GM12891 (cell line): ENCODE measurements at regions not wholly inside any gene's neighbourhood (a gene's known extent, or its start where the extent isn't known, plus 50 kb on each side); places are given as distances from the start of the nearest gene placed in this dataset.
A peak's percentile ranks its signal among the peaks of the same experiment; 100 is the strongest.
"Not testable (repeated sequence)": the region's sequence is repeated elsewhere in the genome, so short reads cannot be mapped to it uniquely, and the experiment has no call there.

ENCODE experiments used
- DNase-seq: peaks from one replicate; pipeline ENCODE4 v3.0.0; 2011; ENCODE audit warnings: low spot score; ENCODE audit not compliant: insufficient read length
- FAIRE-seq: peaks from 2 replicates; lab custom pipeline; 2011; peaks lifted over from hg19 to GRCh38; lab: Jason Lieb, UNC
- PAX5 ChIP-seq: IDR thresholded peaks from 2 replicates; pipeline ENCODE4 v1.6.1; 2011; ENCODE audit warnings: low read length, moderate library complexity, mild to moderate bottlenecking; ENCODE audit not compliant: insufficient read depth, severe bottlenecking
- POLR2A ChIP-seq: IDR thresholded peaks from 2 replicates; pipeline ENCODE4 v1.6.1; 2011; ENCODE audit warnings: low read depth, low read length, control low read depth
- POLR2AphosphoS5 ChIP-seq: IDR thresholded peaks from 2 replicates; pipeline ENCODE4 v1.6.1; 2011; ENCODE audit warnings: low read depth, low read length, control low read depth
- POU2F2 ChIP-seq: IDR thresholded peaks from 2 replicates; pipeline ENCODE4 v1.6.1; 2011; ENCODE audit warnings: low read depth, mild to moderate bottlenecking, control low read depth, low read length, moderate library complexity
- SPI1 ChIP-seq: IDR thresholded peaks from 2 replicates; pipeline ENCODE4 v1.6.1; 2011; ENCODE audit warnings: low read depth, low read length, control low read depth
- TAF1 ChIP-seq: IDR thresholded peaks from 2 replicates; pipeline ENCODE4 v1.6.1; 2011; ENCODE audit warnings: low read depth, low read length, control low read depth

GRCh38 chr6:12361042-12361765 is 71.0 kb downstream of the EDN1 start:
- FAIRE-seq: no peak

GRCh38 chr6:12363277-12363650 is 73.1 kb downstream of the EDN1 start:
- not testable (repeated sequence) for FAIRE-seq, DNase-seq

More at GRCh38 chr6:12361042-12361765, 71.0 kb downstream of the EDN1 start:
- TF ChIP-seq POLR2A (no peak), TAF1 (no peak), POLR2AphosphoS5 (no peak), POU2F2 (no peak), SPI1 (no peak), PAX5 (no peak)
- no peak for DNase-seq

DNA sequence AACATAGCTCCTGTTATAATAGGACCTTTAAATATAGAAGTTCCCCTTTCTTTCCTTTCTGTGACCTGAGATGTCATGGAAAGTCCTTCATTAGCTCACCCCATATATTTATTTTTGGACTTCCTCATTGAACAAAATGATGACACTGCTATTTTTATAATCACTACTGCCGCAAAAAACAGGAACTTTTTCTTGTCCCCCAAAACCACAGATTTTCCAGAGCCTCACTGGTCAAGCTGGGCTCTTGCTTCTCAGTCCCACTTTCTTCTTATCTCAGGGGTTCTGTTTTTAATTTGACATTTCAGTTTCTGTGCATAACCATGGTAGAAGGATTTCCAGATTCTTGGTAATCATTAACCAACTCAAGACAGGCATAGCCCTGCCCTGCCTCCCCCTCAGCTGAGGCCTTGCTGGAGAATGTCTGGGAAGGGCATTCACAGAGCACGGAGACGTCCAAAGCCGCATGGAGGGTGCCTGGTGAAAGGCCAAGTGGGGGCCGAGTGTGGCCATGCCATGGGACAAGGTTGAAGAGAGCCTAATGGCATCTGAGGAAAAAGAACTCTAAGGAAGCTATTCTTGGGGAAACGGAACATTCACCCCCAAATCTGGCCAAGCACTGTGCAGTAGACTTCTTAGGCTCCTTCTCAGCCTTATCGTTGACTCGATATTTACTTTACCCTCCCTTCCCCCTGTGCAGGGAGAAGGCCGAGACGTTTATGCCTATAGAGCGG is 73.7 kb downstream of the EDN1 start:
- DNase-seq: no peak
- TF ChIP-seq TAF1 (no peak), SPI1 (peak; percentile 69)
- peak; percentile 62 for FAIRE-seq

DNA sequence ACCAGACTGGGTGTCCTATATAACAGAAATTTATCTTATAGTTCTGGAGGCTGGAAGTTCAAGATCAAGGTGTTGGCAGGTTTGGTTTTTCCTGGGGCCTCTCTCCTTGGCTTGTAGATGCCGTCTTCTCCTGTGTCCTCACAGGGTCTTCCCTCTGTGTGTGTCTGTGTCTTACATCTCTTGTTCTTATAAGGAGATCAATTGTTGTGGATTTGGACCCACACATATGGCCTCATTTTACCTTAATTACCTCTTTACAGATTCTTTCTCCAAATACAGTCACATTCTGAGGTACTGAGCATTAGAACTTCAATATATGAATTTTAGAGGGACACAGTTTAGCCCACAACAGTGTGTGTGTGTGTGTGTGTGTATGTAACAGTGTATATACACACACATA is 74.5 kb downstream of the EDN1 start:
- no peak for DNase-seq
- TF ChIP-seq POLR2AphosphoS5 (no peak), PAX5 (no peak), SPI1 (no peak), POU2F2 (no peak), POLR2A (no peak), TAF1 (no peak)
- FAIRE-seq: no peak

DNA sequence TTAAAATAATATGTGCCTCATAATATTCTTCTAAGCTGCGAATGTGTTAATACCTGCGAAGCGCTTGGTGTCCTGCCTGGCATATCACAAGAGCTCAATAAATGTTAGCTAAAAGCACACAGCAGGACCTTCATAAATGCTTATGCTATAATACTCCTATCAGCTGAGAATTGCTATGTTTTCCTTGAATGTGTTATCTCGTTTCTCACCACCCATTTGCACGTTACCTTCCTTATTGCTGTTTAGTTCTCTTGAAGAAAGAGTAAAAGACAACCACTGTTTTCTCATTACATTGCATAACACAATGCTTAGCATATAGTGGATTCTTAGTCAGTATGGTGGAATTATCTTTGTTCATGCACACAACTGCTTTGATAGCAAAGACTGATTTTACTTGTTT is 76.6 kb downstream of the EDN1 start:
- no peak for TF ChIP-seq SPI1
- no peak for TF ChIP-seq TAF1
- TF ChIP-seq POLR2A: no peak
- no peak for TF ChIP-seq POLR2AphosphoS5
- TF ChIP-seq POU2F2: no peak
- TF ChIP-seq PAX5: no peak
- no peak for FAIRE-seq
- no peak for DNase-seq

GRCh38 chr6:12367412-12367811 is 77.3 kb downstream of the EDN1 start:
- FAIRE-seq (no peak), DNase-seq (no peak)
- TF ChIP-seq PAX5 (no peak), TAF1 (no peak), POLR2AphosphoS5 (no peak), POLR2A (no peak), POU2F2 (no peak), SPI1 (no peak)

- no peak for DNase-seq
- TF ChIP-seq PAX5 (no peak), POLR2AphosphoS5 (no peak), POU2F2 (no peak), TAF1 (no peak), SPI1 (no peak), POLR2A (no peak)
- no peak for FAIRE-seq
Measured at GRCh38 chr6:12369355-12369754, 79.2 kb downstream of the EDN1 start.

DNA sequence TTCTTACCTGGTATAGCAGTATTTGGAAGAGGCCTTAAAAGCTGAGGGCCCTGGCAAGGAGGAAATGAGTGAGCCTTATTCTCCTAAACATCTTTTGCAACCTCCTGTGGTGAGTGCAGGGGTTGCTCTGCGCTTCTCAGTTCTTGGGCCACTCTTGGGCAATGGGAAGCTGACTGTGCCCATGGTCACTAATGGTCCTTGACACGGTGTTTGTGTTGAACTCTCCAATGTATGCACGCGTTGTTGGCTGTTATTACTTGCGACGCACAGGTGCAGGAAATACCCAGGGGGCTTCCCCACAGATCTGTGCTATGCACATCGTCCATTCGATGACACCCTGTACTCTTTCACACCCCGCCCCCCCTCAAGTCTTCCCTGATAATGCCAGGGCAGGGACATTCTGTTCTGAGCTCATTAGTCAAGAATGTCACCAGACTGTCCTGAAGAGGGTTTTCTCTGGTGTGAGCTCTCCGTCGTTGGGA is 79.7 kb downstream of the EDN1 start:
- DNase-seq: no peak
- TF ChIP-seq POU2F2 (0 out of 2 replicates have a peak, but pooled peaks have one; percentile 57), SPI1 (0 out of 2 replicates have a peak, but pooled peaks have one; percentile 19), POLR2AphosphoS5 (no peak), PAX5 (no peak), POLR2A (no peak), TAF1 (no peak)
- FAIRE-seq: peak; percentile 60

- no peak for FAIRE-seq
- no peak for TF ChIP-seq SPI1
- DNase-seq: no peak
Measured at GRCh38 chr6:12371151-12371550, 81.0 kb downstream of the EDN1 start.

DNA sequence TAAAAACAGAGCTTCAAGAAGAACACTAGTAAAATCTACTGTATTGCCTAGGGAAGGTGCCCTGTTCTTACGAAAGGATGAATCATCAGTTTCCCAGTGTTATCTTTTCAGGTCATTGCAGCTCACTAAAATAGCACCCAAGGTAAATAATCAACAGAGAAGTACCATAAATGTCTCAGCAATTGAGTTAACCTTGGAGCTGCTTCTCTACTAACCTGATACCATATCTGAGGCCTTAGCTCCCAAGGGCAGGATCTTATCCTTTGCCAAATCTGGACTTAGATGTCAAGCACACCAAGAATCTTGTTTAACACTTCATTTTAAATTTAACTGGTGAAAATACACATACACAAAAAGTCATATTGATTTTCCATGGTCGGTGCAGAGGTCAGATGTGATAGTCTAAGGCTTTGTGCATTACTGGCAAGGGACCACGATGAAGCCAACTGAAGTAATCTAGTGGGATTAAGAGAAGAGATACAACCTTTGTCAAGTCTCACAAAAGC is 81.5 kb downstream of the EDN1 start:
- no peak for DNase-seq
- FAIRE-seq: no peak
- TF ChIP-seq PAX5 (no peak), POLR2A (no peak), POU2F2 (no peak), POLR2AphosphoS5 (no peak), SPI1 (no peak), TAF1 (no peak)

DNA sequence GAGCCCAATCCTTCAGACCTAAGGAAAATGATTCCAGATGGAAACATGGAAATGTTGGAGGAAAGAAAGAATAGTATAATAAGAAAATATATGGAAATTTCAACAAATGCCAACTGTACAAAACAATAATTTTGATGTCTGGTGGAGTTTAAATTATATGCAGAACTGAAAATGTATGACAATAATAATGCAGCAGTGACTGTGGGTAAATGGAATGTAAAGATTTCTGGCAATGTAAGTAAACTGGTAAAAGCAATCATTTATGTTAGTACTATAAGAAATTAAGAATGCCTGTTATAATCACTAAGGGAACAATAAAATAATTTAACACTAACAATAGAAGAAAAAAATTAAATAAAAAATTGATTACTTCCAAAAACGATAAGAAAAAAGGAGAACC is 89.0 kb downstream of the EDN1 start:
- no peak for DNase-seq
- TF ChIP-seq SPI1: no peak
- TF ChIP-seq TAF1: no peak
- TF ChIP-seq POLR2AphosphoS5: no peak
- no peak for TF ChIP-seq PAX5
- TF ChIP-seq POU2F2: no peak
- TF ChIP-seq POLR2A: no peak
- FAIRE-seq: no peak
